HG02938 (cell line): ENCODE measurements at regions not wholly inside any gene's neighbourhood (a gene's known extent, or its start where the extent isn't known, plus 50 kb on each side); places are given as distances from the start of the nearest gene placed in this dataset.
"Not testable (repeated sequence)": the region's sequence is repeated elsewhere in the genome, so short reads cannot be mapped to it uniquely, and the experiment has no call there.

Experiments used
- ATAC-seq: cut with Tn5 transposase; IDR thresholded peaks from one replicate; pipeline ENCODE4 v1.9.1; 2021; ENCODE audit warnings: mild to moderate bottlenecking, moderate library complexity; ENCODE audit not compliant: unreplicated experiment

- no peak for ATAC-seq
These were observed 118.2 kb upstream of the IL15 start for GRCh38 chr4:141518222-141518621.

- no peak for ATAC-seq
These were observed 112.3 kb upstream of the IL15 start for GRCh38 chr4:141524116-141524515.

- no peak for ATAC-seq
These were observed 111.5 kb upstream of the IL15 start for GRCh38 chr4:141524841-141525240.

GRCh38 chr4:141530627-141531026 is 105.8 kb upstream of the IL15 start:
- no peak for ATAC-seq

- ATAC-seq, result no peak
These were observed 101.4 kb upstream of the IL15 start for GRCh38 chr4:141534985-141535384.

- no peak for ATAC-seq
These were observed 98.4 kb upstream of the IL15 start for GRCh38 chr4:141538001-141538400.

- ATAC-seq, result no peak
These were observed 95.7 kb upstream of the IL15 start for GRCh38 chr4:141540643-141541042.

GRCh38 chr4:141541851-141542250 is 94.5 kb upstream of the IL15 start:
- no peak for ATAC-seq

- no peak for ATAC-seq
These were observed 93.2 kb upstream of the IL15 start for GRCh38 chr4:141543176-141543575.

GRCh38 chr4:141543706-141544105 is 92.7 kb upstream of the IL15 start:
- ATAC-seq, result no peak

GRCh38 chr4:141548791-141549190 is 87.6 kb upstream of the IL15 start:
- ATAC-seq, result no peak

GRCh38 chr4:141560056-141560455 is 76.3 kb upstream of the IL15 start:
- no peak for ATAC-seq

GRCh38 chr4:141562649-141563048 is 73.7 kb upstream of the IL15 start:
- ATAC-seq, result no peak

GRCh38 chr4:141563723-141564122 is 72.7 kb upstream of the IL15 start:
- no peak for ATAC-seq

- ATAC-seq, result not testable (repeated sequence)
These were observed 71.4 kb upstream of the IL15 start for GRCh38 chr4:141564961-141565360.

- ATAC-seq, result no peak
These were observed 70.8 kb upstream of the IL15 start for GRCh38 chr4:141565379-141566089.

GRCh38 chr4:141567326-141567915 is 69.0 kb upstream of the IL15 start:
- no peak for ATAC-seq

- ATAC-seq, result no peak
These were observed 67.2 kb upstream of the IL15 start for GRCh38 chr4:141569141-141569540.

GRCh38 chr4:141570290-141570689 is 66.1 kb upstream of the IL15 start:
- ATAC-seq, result no peak

- ATAC-seq, result no peak
These were observed 65.0 kb upstream of the IL15 start for GRCh38 chr4:141571362-141571761.

- ATAC-seq, result no peak
These were observed 64.6 kb upstream of the IL15 start for GRCh38 chr4:141571793-141572192.

- no peak for ATAC-seq
These were observed 62.7 kb upstream of the IL15 start for GRCh38 chr4:141573678-141574077.

GRCh38 chr4:141575884-141576283 is 60.5 kb upstream of the IL15 start:
- no peak for ATAC-seq
